ENCODE measurements at regions not wholly inside any gene's neighbourhood (a gene's known extent, or its start where the extent isn't known, plus 50 kb on each side); places are given as distances from the start of the nearest gene placed in this dataset.
"Not testable (repeated sequence)": the region's sequence is repeated elsewhere in the genome, so short reads cannot be mapped to it uniquely, and the experiment has no call there.

- TF ChIP-seq CTCF (IDR thresholded peaks at IDR 0.05; ENCODE audit: insufficient read depth, low read depth, low read length) (no peak), EZH2 (IDR thresholded peaks at IDR 0.05; ENCODE audit: insufficient read depth, low read length) (no peak)
- no peaks in the 10 kb centered on the region for H3K4me1 ChIP-seq (ENCODE audit: insufficient read depth, low read length)
- Mint-ChIP-seq H3K27me3 (ENCODE audit: low read depth, unreplicated experiment) (peaks cover 3% of the 10 kb centered on the region), H3K36me3 (ENCODE audit: low read depth, unreplicated experiment) (no peaks in the 10 kb centered on the region), H3K4me3 (ENCODE audit: unreplicated experiment) (no peak overlapping the region), H3K27ac (ENCODE audit: unreplicated experiment) (no peak overlapping the region), H3K4me1 (ENCODE audit: low read depth, unreplicated experiment) (no peaks in the 10 kb centered on the region), H3K9me3 (ENCODE audit: unreplicated experiment) (peaks cover 4% of the 10 kb centered on the region)
- no peaks in the 10 kb centered on the region for H3K27me3 ChIP-seq (ENCODE audit: insufficient read depth, low read length)
- no peaks in the 10 kb centered on the region for H3K36me3 ChIP-seq (ENCODE audit: insufficient read depth, low read length)
- H2AFZ ChIP-seq (ENCODE audit: low read depth, low read length) = no peak overlapping the region
- H3K79me2 ChIP-seq (ENCODE audit: insufficient read depth, low read length) = no peaks in the 10 kb centered on the region
- H3K9ac ChIP-seq (ENCODE audit: low read length) = no peak overlapping the region
- no peaks in the 10 kb centered on the region for H4K20me1 ChIP-seq (ENCODE audit: insufficient read depth, low read length)
- no peak overlapping the region for H3K4me2 ChIP-seq (ENCODE audit: low read length)
- no peak overlapping the region for H3K4me3 ChIP-seq (ENCODE audit: insufficient read depth, low read depth, low read length)
- DNase-seq (ENCODE audit: low read depth) (no peak), FAIRE-seq (no peak)
- no peaks in the 10 kb centered on the region for H3K9me3 ChIP-seq (ENCODE audit: insufficient read depth, low read depth, low read length)
- H3K27ac ChIP-seq (ENCODE audit: low read depth, low read length) = no peak overlapping the region
These were observed 88.3 kb upstream of the ANTXRL start for GRCh38 chr10:46198516-46198915.

- H3K9ac ChIP-seq (ENCODE audit: low read length); H3K4me2 ChIP-seq (ENCODE audit: low read length); H3K4me3 Mint-ChIP-seq (ENCODE audit: unreplicated experiment); H3K27me3 ChIP-seq (ENCODE audit: insufficient read depth, low read length); DNase-seq (ENCODE audit: low read depth); H3K36me3 Mint-ChIP-seq (ENCODE audit: low read depth, unreplicated experiment); H4K20me1 ChIP-seq (ENCODE audit: insufficient read depth, low read length); H3K27ac ChIP-seq (ENCODE audit: low read depth, low read length); H3K27ac Mint-ChIP-seq (ENCODE audit: unreplicated experiment); H3K36me3 ChIP-seq (ENCODE audit: insufficient read depth, low read length); FAIRE-seq; H3K9me3 Mint-ChIP-seq (ENCODE audit: unreplicated experiment); H3K4me3 ChIP-seq (ENCODE audit: insufficient read depth, low read depth, low read length); H3K79me2 ChIP-seq (ENCODE audit: insufficient read depth, low read length); H3K4me1 ChIP-seq (ENCODE audit: insufficient read depth, low read length); H3K9me3 ChIP-seq (ENCODE audit: insufficient read depth, low read depth, low read length); H3K27me3 Mint-ChIP-seq (ENCODE audit: low read depth, unreplicated experiment); H2AFZ ChIP-seq (ENCODE audit: low read depth, low read length); H3K4me1 Mint-ChIP-seq (ENCODE audit: low read depth, unreplicated experiment): not testable (repeated sequence)
These were observed 84.4 kb upstream of the ANTXRL start for GRCh38 chr10:46202405-46202804.

- FAIRE-seq; H3K4me2 ChIP-seq (ENCODE audit: low read length); H3K9me3 Mint-ChIP-seq (ENCODE audit: unreplicated experiment); H3K27me3 Mint-ChIP-seq (ENCODE audit: low read depth, unreplicated experiment); H3K9me3 ChIP-seq (ENCODE audit: insufficient read depth, low read depth, low read length); H3K4me1 Mint-ChIP-seq (ENCODE audit: low read depth, unreplicated experiment); H3K4me3 ChIP-seq (ENCODE audit: insufficient read depth, low read depth, low read length); H3K27me3 ChIP-seq (ENCODE audit: insufficient read depth, low read length); H2AFZ ChIP-seq (ENCODE audit: low read depth, low read length); H4K20me1 ChIP-seq (ENCODE audit: insufficient read depth, low read length); H3K27ac Mint-ChIP-seq (ENCODE audit: unreplicated experiment); H3K4me1 ChIP-seq (ENCODE audit: insufficient read depth, low read length); H3K27ac ChIP-seq (ENCODE audit: low read depth, low read length); H3K9ac ChIP-seq (ENCODE audit: low read length); H3K4me3 Mint-ChIP-seq (ENCODE audit: unreplicated experiment); H3K36me3 Mint-ChIP-seq (ENCODE audit: low read depth, unreplicated experiment); H3K79me2 ChIP-seq (ENCODE audit: insufficient read depth, low read length); H3K36me3 ChIP-seq (ENCODE audit: insufficient read depth, low read length); DNase-seq (ENCODE audit: low read depth): not testable (repeated sequence)
These were observed 82.2 kb upstream of the ANTXRL start for GRCh38 chr10:46204482-46205102.

- not testable (repeated sequence) for H3K27ac ChIP-seq (ENCODE audit: low read depth, low read length); H3K9me3 Mint-ChIP-seq (ENCODE audit: unreplicated experiment); H3K9ac ChIP-seq (ENCODE audit: low read length); H3K27me3 Mint-ChIP-seq (ENCODE audit: low read depth, unreplicated experiment); H4K20me1 ChIP-seq (ENCODE audit: insufficient read depth, low read length); H3K27ac Mint-ChIP-seq (ENCODE audit: unreplicated experiment); H3K27me3 ChIP-seq (ENCODE audit: insufficient read depth, low read length); H3K4me1 Mint-ChIP-seq (ENCODE audit: low read depth, unreplicated experiment); H3K4me2 ChIP-seq (ENCODE audit: low read length); H3K36me3 ChIP-seq (ENCODE audit: insufficient read depth, low read length); H2AFZ ChIP-seq (ENCODE audit: low read depth, low read length); H3K4me3 Mint-ChIP-seq (ENCODE audit: unreplicated experiment); H3K4me1 ChIP-seq (ENCODE audit: insufficient read depth, low read length); H3K79me2 ChIP-seq (ENCODE audit: insufficient read depth, low read length); H3K4me3 ChIP-seq (ENCODE audit: insufficient read depth, low read depth, low read length); DNase-seq (ENCODE audit: low read depth); H3K36me3 Mint-ChIP-seq (ENCODE audit: low read depth, unreplicated experiment); FAIRE-seq; H3K9me3 ChIP-seq (ENCODE audit: insufficient read depth, low read depth, low read length)
These were observed 76.4 kb upstream of the ANTXRL start for GRCh38 chr10:46210427-46210826.
